HCT116 (cell line): ENCODE measurements at regions not wholly inside any gene's neighbourhood (a gene's known extent, or its start where the extent isn't known, plus 50 kb on each side); places are given as distances from the start of the nearest gene placed in this dataset.

ENCODE experiments used
- ATAC-seq: fragments of 200-7000 bp; cut with Tn5 transposase; 2 replicates; pipeline ENCODE4 v1.9.1; 2020; ENCODE audit warnings: mild to moderate bottlenecking, moderate library complexity
- BruUV-seq: library from RNA; stranded (reverse); fragments of 400-500 nt; replicated peaks from 2 replicates; lab custom pipeline; 2021; lab: Mats Ljungman, UMichigan
- CTCF ChIA-PET: fragments of 300-600 bp; sonication (Branson Sonifier 250); formaldehyde crosslinking; loops from one replicate; lab custom pipeline; 2021; ENCODE audit warnings: antibody characterized with exemption; lab: Charles Lee
- POLR2A ChIA-PET: fragments of 300-600, 350-600 bp; sonication (Branson Sonifier 250); formaldehyde crosslinking; loops from one replicate; lab custom pipeline; 2021; ENCODE audit warnings: antibody characterized with exemption; lab: Charles Lee
- RAD21 ChIA-PET, 2 experiments: fragments of 300-600 bp; sonication (Branson Sonifier 250); formaldehyde crosslinking; loops; one replicate each; lab custom pipeline; 2023; ENCODE audit warnings: low total read pairs in 2 of 2; ENCODE audit not compliant: uncharacterized antibody in 2 of 2, unreplicated experiment in 2 of 2, low non-redundant PET in 1 of 2; lab: Charles Lee
- DNase-seq: peaks from one replicate; pipeline ENCODE4 v3.0.0-alpha.2; 2010; ENCODE audit warnings: low read depth, low spot score
- H2AFZ ChIP-seq: fragments of 200-600 bp; shearing (Covaris generic), sonication (generic); 2 replicates; pipeline ENCODE4 v1.6.1; 2017; ENCODE audit warnings: low read depth, mixed run types, mixed read lengths, antibody characterized with exemption, low read length; ENCODE audit not compliant: poor library complexity, severe bottlenecking
- H3K27ac ChIP-seq: 2 replicates; pipeline ENCODE4 v1.5.1; 2012; ENCODE audit warnings: low read depth, low read length
- H3K27me3 ChIP-seq: fragments of 200-600 bp; sonication (generic); 2 replicates; pipeline ENCODE4 v1.6.1; 2016; ENCODE audit warnings: mixed run types, low read length, mixed read lengths; ENCODE audit not compliant: insufficient read depth
- H3K36me3 ChIP-seq, 2 experiments: fragments of 200-500 bp in 1 of 2; fragments of 200-600 bp in 1 of 2; sonication (Bioruptor generic) in 1 of 2; sonication (generic) in 1 of 2; 2 replicates each; pipeline versions ENCODE4 v1.5.1 to v1.6.1; 2014 to 2016; ENCODE audit warnings: low read length in 2 of 2, inconsistent platforms in 1 of 2, mixed read lengths in 1 of 2, mixed run types in 1 of 2; ENCODE audit not compliant: insufficient read depth in 2 of 2, control insufficient read depth in 1 of 2
- H3K4me1 ChIP-seq, 2 experiments: fragments of 200-600 bp in 1 of 2; sonication (generic) in 1 of 2; 2 replicates each; pipeline versions ENCODE4 v1.5.1 to v1.6.1; 2012 to 2017; ENCODE audit warnings: low read length in 2 of 2, inconsistent platforms in 1 of 2, mild to moderate bottlenecking in 1 of 2, mixed read lengths in 1 of 2, mixed run types in 1 of 2, moderate library complexity in 1 of 2; ENCODE audit not compliant: insufficient read depth in 2 of 2, control insufficient read depth in 1 of 2
- H3K4me2 ChIP-seq: fragments of 200-600 bp; sonication (generic); 2 replicates; pipeline ENCODE4 v1.6.1; 2017; ENCODE audit warnings: mixed run types, low read length, mixed read lengths
- H3K4me3 ChIP-seq, 2 experiments: fragments of 200-600 bp in 1 of 2; sonication (generic) in 1 of 2; replicated peaks in 1 of 2; 2 replicates each; pipeline ENCODE4 v1.5.1; 2011 to 2016; ENCODE audit warnings: low read length in 2 of 2, control low read depth in 1 of 2, low read depth in 1 of 2, mild to moderate bottlenecking in 1 of 2, mixed read lengths in 1 of 2, mixed run types in 1 of 2
- H3K79me2 ChIP-seq: fragments of 200-600 bp; sonication (generic); 2 replicates; pipeline ENCODE4 v1.6.1; 2017; ENCODE audit warnings: mild to moderate bottlenecking, mixed run types, low read length, moderate library complexity, mixed read lengths; ENCODE audit not compliant: insufficient read depth
- H3K9ac ChIP-seq: fragments of 200-600 bp; sonication (generic); 2 replicates; pipeline ENCODE4 v1.6.1; 2016; ENCODE audit warnings: low read length, mixed read lengths
- H3K9me2 ChIP-seq: fragments of 200-600 bp; sonication (generic), shearing (Covaris generic); 2 replicates; pipeline ENCODE4 v1.6.1; 2017; ENCODE audit warnings: mixed run types, mild to moderate bottlenecking, moderate library complexity; ENCODE audit not compliant: insufficient read depth
- H3K9me3 ChIP-seq, 2 experiments: fragments of 200-500 bp in 1 of 2; fragments of 200-600 bp in 1 of 2; sonication (Bioruptor generic) in 1 of 2; sonication (generic) in 1 of 2; 2 replicates each; pipeline ENCODE4 v1.6.1; 2014 to 2017; ENCODE audit warnings: low read length in 2 of 2, mixed read lengths in 2 of 2, inconsistent platforms in 1 of 2, low read depth in 1 of 2, mild to moderate bottlenecking in 1 of 2, mixed run types in 1 of 2, moderate library complexity in 1 of 2; ENCODE audit not compliant: control insufficient read depth in 1 of 2, insufficient read depth in 1 of 2
- H4K20me1 ChIP-seq: fragments of 200-600 bp; sonication (generic), shearing (Covaris generic); 2 replicates; pipeline ENCODE4 v1.6.1; 2017; ENCODE audit warnings: mixed run types, mild to moderate bottlenecking, moderate library complexity; ENCODE audit not compliant: insufficient read depth
- CEBPB ChIP-seq: IDR thresholded peaks from 2 replicates; pipeline ENCODE4 v1.6.1; 2012; ENCODE audit warnings: low read depth
- EZH2 ChIP-seq: fragments of 200-600 bp; sonication (generic); IDR thresholded peaks from 2 replicates; pipeline ENCODE4 v1.6.1; 2017; ENCODE audit warnings: antibody characterized with exemption, mixed run types
- EZH2phosphoT487 ChIP-seq: fragments of 200-600 bp; IDR thresholded peaks from 2 replicates; pipeline ENCODE4 v1.6.1; 2018; ENCODE audit warnings: antibody characterized with exemption, borderline replicate concordance
- FOSL1 ChIP-seq: IDR thresholded peaks from 2 replicates; pipeline ENCODE4 v1.6.1; 2012; ENCODE audit warnings: low read depth
- JUND ChIP-seq: IDR thresholded peaks from 2 replicates; pipeline ENCODE4 v1.6.1; 2012
- POLR2AphosphoS5 ChIP-seq: IDR thresholded peaks from 2 replicates; pipeline ENCODE4 v1.6.1; 2011; ENCODE audit warnings: mild to moderate bottlenecking, low read depth, low read length, moderate library complexity
- RAD21 ChIP-seq: IDR thresholded peaks from 2 replicates; pipeline ENCODE4 v1.6.1; 2012; ENCODE audit warnings: low read depth, mild to moderate bottlenecking
- SIN3A ChIP-seq: IDR thresholded peaks from 2 replicates; pipeline ENCODE4 v1.6.1; 2012; ENCODE audit warnings: low read depth
- SP1 ChIP-seq: IDR thresholded peaks from 2 replicates; pipeline ENCODE4 v1.6.1; 2012; ENCODE audit warnings: low read depth
- SRF ChIP-seq: IDR thresholded peaks from 2 replicates; pipeline ENCODE4 v1.6.1; 2012; ENCODE audit warnings: low read depth
- TCF7L2 ChIP-seq: IDR thresholded peaks from 2 replicates; pipeline ENCODE4 v1.7.0; 2011; ENCODE audit warnings: borderline replicate concordance, inconsistent platforms; ENCODE audit not compliant: insufficient read depth, insufficient read length; ENCODE audit errors: extremely low read depth
- YY1 ChIP-seq: IDR thresholded peaks from 2 replicates; pipeline ENCODE4 v1.6.1; 2011; ENCODE audit warnings: low read length, low read depth, moderate library complexity, mild to moderate bottlenecking; ENCODE audit not compliant: insufficient replicate concordance; ENCODE audit errors: extremely low read depth
- intact Hi-C: fragments of 100-400 bp; cut with micrococcal nuclease; formaldehyde crosslinking; loops from 2 replicates; pipeline ENCODE4 v1.10.0; 2022
- TF ChIP-seq, protein P1 (sequence below), 3 experiments: fragments of 200-600 bp in 1 of 3; sonication (generic) in 1 of 3; IDR thresholded peaks in 2 of 3; conservative IDR thresholded peaks in 1 of 3; 2 replicates each; pipeline ENCODE4 v1.5.1; 2012 to 2017; ENCODE audit warnings: low read depth in 2 of 3, low read length in 2 of 3, antibody characterized with exemption in 1 of 3, borderline replicate concordance in 1 of 3, control low read depth in 1 of 3, mild to moderate bottlenecking in 1 of 3, mixed read lengths in 1 of 3, mixed run types in 1 of 3, moderate library complexity in 1 of 3; ENCODE audit not compliant: insufficient read depth in 1 of 3
- TF ChIP-seq, protein P2 (sequence below): IDR thresholded peaks from 2 replicates; pipeline ENCODE4 v1.6.1; 2012; ENCODE audit warnings: low read depth
- TF ChIP-seq, protein P3 (sequence below): IDR thresholded peaks from 2 replicates; pipeline ENCODE4 v1.6.1; 2012
- TF ChIP-seq, protein P4 (sequence below): IDR thresholded peaks from 2 replicates; pipeline ENCODE4 v1.6.1; 2011; ENCODE audit warnings: mild to moderate bottlenecking, low read length, moderate library complexity; ENCODE audit not compliant: insufficient replicate concordance; ENCODE audit errors: extremely low read depth
- TF ChIP-seq, protein P5 (sequence below): IDR thresholded peaks from 2 replicates; pipeline ENCODE4 v1.6.1; 2012

DNA sequence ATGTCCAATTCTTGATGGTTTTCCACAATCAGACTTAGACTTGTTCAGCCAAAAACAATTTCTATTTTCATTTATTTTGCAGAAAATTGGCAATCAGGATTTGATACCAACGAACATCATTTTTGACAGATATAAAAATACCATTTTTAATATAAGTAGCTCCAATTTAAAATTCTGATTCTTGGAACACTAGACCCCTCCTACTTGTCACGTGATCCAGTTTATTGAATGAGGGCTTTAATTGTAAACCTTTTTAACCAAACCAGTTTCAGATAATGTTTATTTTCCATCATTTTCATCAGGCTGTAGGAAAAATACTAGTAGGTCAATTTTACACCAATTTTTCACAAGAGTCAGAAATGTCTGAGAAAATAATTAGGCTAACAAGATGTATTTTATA, 607.2 kb upstream of the RGS18 start:
- H3K4me3 ChIP-seq = no peak overlapping the region
- ChIA-PET CTCF (no interaction called here), POLR2A (no interaction called here), RAD21 (no interaction called here)
- no TSS peak for BruUV-seq
- H3K36me3 ChIP-seq = no peaks in the 10 kb centered on the region
- TF ChIP-seq TCF7L2 (no peak), SP1 (no peak), JUND (no peak), SRF (no peak), POLR2AphosphoS5 (no peak), EZH2 (no peak), RAD21 (no peak), YY1 (no peak), SIN3A (no peak), FOSL1 (no peak), EZH2phosphoT487 (no peak), CEBPB (no peak)
- TF ChIP-seq, protein P1, sequence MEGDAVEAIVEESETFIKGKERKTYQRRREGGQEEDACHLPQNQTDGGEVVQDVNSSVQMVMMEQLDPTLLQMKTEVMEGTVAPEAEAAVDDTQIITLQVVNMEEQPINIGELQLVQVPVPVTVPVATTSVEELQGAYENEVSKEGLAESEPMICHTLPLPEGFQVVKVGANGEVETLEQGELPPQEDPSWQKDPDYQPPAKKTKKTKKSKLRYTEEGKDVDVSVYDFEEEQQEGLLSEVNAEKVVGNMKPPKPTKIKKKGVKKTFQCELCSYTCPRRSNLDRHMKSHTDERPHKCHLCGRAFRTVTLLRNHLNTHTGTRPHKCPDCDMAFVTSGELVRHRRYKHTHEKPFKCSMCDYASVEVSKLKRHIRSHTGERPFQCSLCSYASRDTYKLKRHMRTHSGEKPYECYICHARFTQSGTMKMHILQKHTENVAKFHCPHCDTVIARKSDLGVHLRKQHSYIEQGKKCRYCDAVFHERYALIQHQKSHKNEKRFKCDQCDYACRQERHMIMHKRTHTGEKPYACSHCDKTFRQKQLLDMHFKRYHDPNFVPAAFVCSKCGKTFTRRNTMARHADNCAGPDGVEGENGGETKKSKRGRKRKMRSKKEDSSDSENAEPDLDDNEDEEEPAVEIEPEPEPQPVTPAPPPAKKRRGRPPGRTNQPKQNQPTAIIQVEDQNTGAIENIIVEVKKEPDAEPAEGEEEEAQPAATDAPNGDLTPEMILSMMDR (IDR thresholded peaks at IDR 0.05 in 2 of 3, conservative IDR thresholded peaks at IDR 0.05 in 1 of 3; ENCODE audit: borderline replicate concordance in 1 of 3, insufficient read depth in 1 of 3, low read depth in 2 of 3, low read length in 2 of 3) = no peak
- TF ChIP-seq, protein P2, sequence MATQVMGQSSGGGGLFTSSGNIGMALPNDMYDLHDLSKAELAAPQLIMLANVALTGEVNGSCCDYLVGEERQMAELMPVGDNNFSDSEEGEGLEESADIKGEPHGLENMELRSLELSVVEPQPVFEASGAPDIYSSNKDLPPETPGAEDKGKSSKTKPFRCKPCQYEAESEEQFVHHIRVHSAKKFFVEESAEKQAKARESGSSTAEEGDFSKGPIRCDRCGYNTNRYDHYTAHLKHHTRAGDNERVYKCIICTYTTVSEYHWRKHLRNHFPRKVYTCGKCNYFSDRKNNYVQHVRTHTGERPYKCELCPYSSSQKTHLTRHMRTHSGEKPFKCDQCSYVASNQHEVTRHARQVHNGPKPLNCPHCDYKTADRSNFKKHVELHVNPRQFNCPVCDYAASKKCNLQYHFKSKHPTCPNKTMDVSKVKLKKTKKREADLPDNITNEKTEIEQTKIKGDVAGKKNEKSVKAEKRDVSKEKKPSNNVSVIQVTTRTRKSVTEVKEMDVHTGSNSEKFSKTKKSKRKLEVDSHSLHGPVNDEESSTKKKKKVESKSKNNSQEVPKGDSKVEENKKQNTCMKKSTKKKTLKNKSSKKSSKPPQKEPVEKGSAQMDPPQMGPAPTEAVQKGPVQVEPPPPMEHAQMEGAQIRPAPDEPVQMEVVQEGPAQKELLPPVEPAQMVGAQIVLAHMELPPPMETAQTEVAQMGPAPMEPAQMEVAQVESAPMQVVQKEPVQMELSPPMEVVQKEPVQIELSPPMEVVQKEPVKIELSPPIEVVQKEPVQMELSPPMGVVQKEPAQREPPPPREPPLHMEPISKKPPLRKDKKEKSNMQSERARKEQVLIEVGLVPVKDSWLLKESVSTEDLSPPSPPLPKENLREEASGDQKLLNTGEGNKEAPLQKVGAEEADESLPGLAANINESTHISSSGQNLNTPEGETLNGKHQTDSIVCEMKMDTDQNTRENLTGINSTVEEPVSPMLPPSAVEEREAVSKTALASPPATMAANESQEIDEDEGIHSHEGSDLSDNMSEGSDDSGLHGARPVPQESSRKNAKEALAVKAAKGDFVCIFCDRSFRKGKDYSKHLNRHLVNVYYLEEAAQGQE = no peak
- TF ChIP-seq, protein P3, sequence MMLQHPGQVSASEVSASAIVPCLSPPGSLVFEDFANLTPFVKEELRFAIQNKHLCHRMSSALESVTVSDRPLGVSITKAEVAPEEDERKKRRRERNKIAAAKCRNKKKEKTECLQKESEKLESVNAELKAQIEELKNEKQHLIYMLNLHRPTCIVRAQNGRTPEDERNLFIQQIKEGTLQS = no peak
- TF ChIP-seq, protein P4, sequence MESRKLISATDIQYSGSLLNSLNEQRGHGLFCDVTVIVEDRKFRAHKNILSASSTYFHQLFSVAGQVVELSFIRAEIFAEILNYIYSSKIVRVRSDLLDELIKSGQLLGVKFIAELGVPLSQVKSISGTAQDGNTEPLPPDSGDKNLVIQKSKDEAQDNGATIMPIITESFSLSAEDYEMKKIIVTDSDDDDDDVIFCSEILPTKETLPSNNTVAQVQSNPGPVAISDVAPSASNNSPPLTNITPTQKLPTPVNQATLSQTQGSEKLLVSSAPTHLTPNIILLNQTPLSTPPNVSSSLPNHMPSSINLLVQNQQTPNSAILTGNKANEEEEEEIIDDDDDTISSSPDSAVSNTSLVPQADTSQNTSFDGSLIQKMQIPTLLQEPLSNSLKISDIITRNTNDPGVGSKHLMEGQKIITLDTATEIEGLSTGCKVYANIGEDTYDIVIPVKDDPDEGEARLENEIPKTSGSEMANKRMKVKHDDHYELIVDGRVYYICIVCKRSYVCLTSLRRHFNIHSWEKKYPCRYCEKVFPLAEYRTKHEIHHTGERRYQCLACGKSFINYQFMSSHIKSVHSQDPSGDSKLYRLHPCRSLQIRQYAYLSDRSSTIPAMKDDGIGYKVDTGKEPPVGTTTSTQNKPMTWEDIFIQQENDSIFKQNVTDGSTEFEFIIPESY = no peak
- TF ChIP-seq, protein P5, sequence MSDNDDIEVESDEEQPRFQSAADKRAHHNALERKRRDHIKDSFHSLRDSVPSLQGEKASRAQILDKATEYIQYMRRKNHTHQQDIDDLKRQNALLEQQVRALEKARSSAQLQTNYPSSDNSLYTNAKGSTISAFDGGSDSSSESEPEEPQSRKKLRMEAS = no peak
- H4K20me1 ChIP-seq = no peaks in the 10 kb centered on the region
- DNase-seq = no peak
- no peak for ATAC-seq
- no peak overlapping the region for H2AFZ ChIP-seq
- no peak overlapping the region for H3K27ac ChIP-seq
- H3K9ac ChIP-seq = no peak overlapping the region
- H3K9me3 ChIP-seq = no peaks in the 10 kb centered on the region
- no peaks in the 10 kb centered on the region for H3K4me1 ChIP-seq
- intact Hi-C loops = no loop called here
- H3K79me2 ChIP-seq = no peaks in the 10 kb centered on the region
- H3K4me2 ChIP-seq = no peak overlapping the region
- H3K27me3 ChIP-seq = no peaks in the 10 kb centered on the region
- H3K9me2 ChIP-seq = no peaks in the 10 kb centered on the region
